Pancreas (tissue), 10 donors: ENCODE measurements at regions not wholly inside any gene's neighbourhood (a gene's known extent, or its start where the extent isn't known, plus 50 kb on each side); places are given as distances from the start of the nearest gene placed in this dataset.

Source experiments
- ATAC-seq, 4 donors: fragments of 200-7000 bp; cut with Tn5 transposase; one replicate each; pipeline versions ENCODE4 v1.8.0 to v1.9.1; 2020; ENCODE audit warnings: mild to moderate bottlenecking in 4 of 4, moderate library complexity in 4 of 4
- DNase-seq, 6 donors: peaks; one replicate each; pipeline ENCODE4 v3.0.0-alpha.2; 2020
- FAIRE-seq: peaks from 2 replicates; lab custom pipeline; 2012; peaks lifted over from hg19 to GRCh38; lab: Jason Lieb, UNC
- H3K27ac ChIP-seq, 4 donors: fragments of 200-600 bp; sonication (generic); 1 replicate in 3 of 4; 2 replicates in 1 of 4; pipeline versions ENCODE4 v1.5.0 to v1.8.0; 2020
- H3K27me3 ChIP-seq, 4 donors: fragments of 200-600 bp; one replicate each; pipeline ENCODE4 v1.8.0; 2021
- H3K36me3 ChIP-seq, 3 donors: fragments of 200-600 bp; sonication (generic) in 1 of 3; one replicate each; pipeline versions ENCODE4 v1.5.0 to v1.8.0; 2020 to 2021
- H3K4me1 ChIP-seq, 3 donors: fragments of 200-600 bp; one replicate each; pipeline ENCODE4 v1.8.0; 2021
- H3K4me3 ChIP-seq, 4 donors: fragments of 200-600 bp; sonication (generic) in 2 of 4; one replicate each; pipeline versions ENCODE4 v1.5.0 to v1.8.0; 2020 to 2021
- H3K9me3 ChIP-seq, 4 donors: fragments of 200-600 bp; one replicate each; pipeline ENCODE4 v1.8.0; 2021
- WGBS, 2 donors: extraction: QIAGEN DNeasy Blood & Tissue Kit; methylation state at CpG; one replicate each; pipeline ENCODE4 v1.1.7; 2013; 5-methylcytosine and 5-hydroxymethylcytosine counted together
- intact Hi-C, 3 donors: fragments of 100-400 bp; cut with DNase I; formaldehyde crosslinking; loops; one replicate each; pipeline versions ENCODE4 v1.11.1 to v1.14.2; 2022
- TF ChIP-seq, protein P1 (sequence below), 4 donors: fragments of 200-600 bp; sonication (generic) in 3 of 4; IDR thresholded peaks; one replicate each; pipeline versions ENCODE4 v1.5.0 to v1.8.0; 2021; ENCODE audit warnings: antibody characterized with exemption in 4 of 4
- donor health status: healthy with polysubstance abuse.
- donor health status: DM: no; HTN: no; CAD: no; lungs with moderate emphysema.
- donor health status: DM: no; HTN: no; CAD: no.
- donor health status: control.
- donor health status: control.
- donor health status: Bipolar disorder and iron deficiency.
- donor health status: DM: yes; HTN: yes; CAD: no.
- donor health status: DM: no; HTN: no; CAD: no.
- donor health status: DM: no; HTN: no; CAD: no.
- donor health status: DM: yes; HTN: yes; CAD: no.

DNA sequence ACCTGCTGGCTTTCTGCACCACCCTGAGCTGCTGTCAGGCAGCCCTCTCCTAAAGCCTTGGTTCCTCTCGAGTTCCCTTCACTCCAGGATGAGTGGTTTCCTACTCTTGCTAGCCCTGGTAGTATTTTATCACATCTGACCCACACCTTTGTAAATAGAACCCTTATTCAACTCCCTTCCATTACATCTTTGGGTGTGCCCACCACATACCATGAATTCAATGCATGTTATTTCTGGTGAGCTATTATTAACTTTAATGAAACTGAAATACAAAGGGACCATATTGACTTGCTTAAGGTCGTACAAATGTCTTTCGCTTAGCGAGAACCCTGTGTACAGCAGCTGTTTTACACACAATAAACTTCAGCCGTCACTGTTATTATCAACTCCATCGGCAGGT is 521.3 kb downstream of the GRIN2A start:
- DNase-seq (no peak), FAIRE-seq (no peak), ATAC-seq (no peak)
- 59% methylated on average over 6 of the region's 6 CpGs for WGBS, 2 donors
- intact Hi-C loops: no loop called here
- Histone ChIP-seq H3K9me3 (no peaks in the 10 kb centered on the region), H3K4me3 (no peak overlapping the region), H3K27ac (no peak overlapping the region), H3K4me1 (no peaks in the 10 kb centered on the region), H3K36me3 (no peaks in the 10 kb centered on the region), H3K27me3 (no peaks in the 10 kb centered on the region)
- TF ChIP-seq, protein P1, sequence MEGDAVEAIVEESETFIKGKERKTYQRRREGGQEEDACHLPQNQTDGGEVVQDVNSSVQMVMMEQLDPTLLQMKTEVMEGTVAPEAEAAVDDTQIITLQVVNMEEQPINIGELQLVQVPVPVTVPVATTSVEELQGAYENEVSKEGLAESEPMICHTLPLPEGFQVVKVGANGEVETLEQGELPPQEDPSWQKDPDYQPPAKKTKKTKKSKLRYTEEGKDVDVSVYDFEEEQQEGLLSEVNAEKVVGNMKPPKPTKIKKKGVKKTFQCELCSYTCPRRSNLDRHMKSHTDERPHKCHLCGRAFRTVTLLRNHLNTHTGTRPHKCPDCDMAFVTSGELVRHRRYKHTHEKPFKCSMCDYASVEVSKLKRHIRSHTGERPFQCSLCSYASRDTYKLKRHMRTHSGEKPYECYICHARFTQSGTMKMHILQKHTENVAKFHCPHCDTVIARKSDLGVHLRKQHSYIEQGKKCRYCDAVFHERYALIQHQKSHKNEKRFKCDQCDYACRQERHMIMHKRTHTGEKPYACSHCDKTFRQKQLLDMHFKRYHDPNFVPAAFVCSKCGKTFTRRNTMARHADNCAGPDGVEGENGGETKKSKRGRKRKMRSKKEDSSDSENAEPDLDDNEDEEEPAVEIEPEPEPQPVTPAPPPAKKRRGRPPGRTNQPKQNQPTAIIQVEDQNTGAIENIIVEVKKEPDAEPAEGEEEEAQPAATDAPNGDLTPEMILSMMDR (IDR thresholded peaks at IDR 0.05): no peak

- TF ChIP-seq, protein P1 (IDR thresholded peaks at IDR 0.05): no peak
- Histone ChIP-seq H3K4me3 (no peak overlapping the region), H3K4me1 (no peaks in the 10 kb centered on the region), H3K9me3 (no peaks in the 10 kb centered on the region), H3K36me3 (no peaks in the 10 kb centered on the region), H3K27ac (no peak overlapping the region), H3K27me3 (no peaks in the 10 kb centered on the region)
- intact Hi-C loops: no loop called here
- ATAC-seq (no peak), DNase-seq (no peak), FAIRE-seq (no peak)
- whole genome bisulfite sequencing, 2 donors: 58 to 64% methylated on average over 10 of the region's 10 CpGs
These were observed 520.8 kb downstream of the GRIN2A start for GRCh38 chr16:9661336-9662017.

DNA sequence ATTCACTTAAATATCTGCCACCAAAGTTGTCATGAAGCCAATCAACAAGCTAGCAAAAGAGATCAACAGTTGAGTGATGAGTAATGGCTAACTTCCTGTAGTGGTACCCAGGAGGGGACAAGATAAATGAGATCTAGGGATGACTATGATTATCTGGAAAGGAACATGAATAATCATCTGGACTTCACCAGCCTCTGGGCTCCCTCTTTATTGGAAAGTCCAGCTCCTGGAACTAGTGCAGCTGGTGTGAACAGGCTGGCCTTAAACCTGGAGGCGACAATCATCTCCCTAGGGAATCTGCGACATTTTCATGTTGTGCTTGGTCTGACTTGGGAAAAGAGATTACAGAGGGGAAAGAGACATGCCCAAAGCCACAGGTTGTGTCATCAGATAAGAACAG is 518.6 kb downstream of the GRIN2A start:
- intact Hi-C loops: no loop called here
- FAIRE-seq (no peak), DNase-seq (no peak), ATAC-seq (no peak)
- Histone ChIP-seq H3K36me3 (no peaks in the 10 kb centered on the region), H3K27me3 (no peaks in the 10 kb centered on the region), H3K4me3 (no peak overlapping the region), H3K4me1 (no peaks in the 10 kb centered on the region), H3K9me3 (no peaks in the 10 kb centered on the region), H3K27ac (no peak overlapping the region)
- TF ChIP-seq, protein P1 (IDR thresholded peaks at IDR 0.05): no peak
- WGBS, 2 donors: 94 to 95% methylated on average over 2 of the region's 2 CpGs

GRCh38 chr16:9665851-9666271 is 516.4 kb downstream of the GRIN2A start:
- DNase-seq (no peak), FAIRE-seq (no peak), ATAC-seq (peak in 3 of 4 donors; percentile 68 to 88 (median 80))
- TF ChIP-seq, protein P1 (IDR thresholded peaks at IDR 0.05): no peak
- H3K36me3 ChIP-seq: no peaks in the 10 kb centered on the region
- WGBS, 2 donors: 47 to 59% methylated on average over 5 of the region's 5 CpGs
- H3K4me1 ChIP-seq: no peaks in the 10 kb centered on the region
- H3K27ac ChIP-seq: no peak overlapping the region
- no peaks in the 10 kb centered on the region for H3K9me3 ChIP-seq
- intact Hi-C loops: no loop called here
- no peak overlapping the region for H3K4me3 ChIP-seq
- no peaks in the 10 kb centered on the region for H3K27me3 ChIP-seq

DNA sequence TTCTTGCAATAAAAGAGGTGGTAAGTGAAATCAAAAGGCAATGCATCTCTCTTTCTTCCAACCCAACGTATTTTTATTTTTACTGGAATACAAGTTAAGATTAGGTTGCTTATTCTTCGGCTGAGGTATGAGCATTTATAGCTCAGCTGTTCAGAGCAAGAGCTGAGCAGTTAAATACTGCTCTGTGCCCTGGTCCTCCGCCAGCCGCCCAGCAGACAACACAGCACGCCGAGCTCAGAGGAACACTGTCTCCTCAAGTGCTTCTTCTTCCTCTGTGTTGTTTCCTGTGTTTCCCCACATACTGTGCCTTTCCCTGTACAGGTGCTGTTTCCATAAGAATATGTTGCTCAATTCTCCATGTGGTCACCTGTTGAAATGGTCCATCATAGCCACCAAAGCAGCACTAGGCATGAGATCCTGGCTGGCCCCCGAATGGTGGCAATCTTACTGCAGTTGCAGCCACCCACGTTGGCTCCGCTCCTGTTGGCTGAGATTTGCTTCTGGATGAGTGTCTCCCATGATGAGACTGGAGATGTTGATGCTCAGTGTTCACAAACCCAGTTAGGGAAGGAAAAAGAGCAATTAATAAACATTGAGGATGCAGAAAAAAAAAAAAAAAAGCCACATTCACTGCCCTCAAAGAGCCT is 515.3 kb downstream of the GRIN2A start:
- intact Hi-C loops: no loop called here
- TF ChIP-seq, protein P1 (IDR thresholded peaks at IDR 0.05): no peak
- Histone ChIP-seq H3K4me1 (no peaks in the 10 kb centered on the region), H3K27ac (no peak overlapping the region), H3K4me3 (no peak overlapping the region), H3K9me3 (no peaks in the 10 kb centered on the region), H3K27me3 (no peaks in the 10 kb centered on the region), H3K36me3 (no peaks in the 10 kb centered on the region)
- no peak for DNase-seq
- no peak for FAIRE-seq
- ATAC-seq: no peak
- WGBS, 2 donors: 77 to 80% methylated on average over 9 of the region's 9 CpGs
